H1 (cell line): ENCODE measurements at regions not wholly inside any gene's neighbourhood (a gene's known extent, or its start where the extent isn't known, plus 50 kb on each side); places are given as distances from the start of the nearest gene placed in this dataset.
A peak's percentile ranks its signal among the peaks of the same experiment; 100 is the strongest.

ENCODE experiments used
- BCL11A ChIP-seq, 2 experiments: IDR thresholded peaks; one replicate each; pipeline ENCODE4 v1.6.1; 2011; ENCODE audit warnings: low read depth in 2 of 2, low read length in 2 of 2, mild to moderate bottlenecking in 2 of 2
- CTCF ChIP-seq, 3 experiments: IDR thresholded peaks; 1 replicate in 2 of 3; 2 replicates in 1 of 3; pipeline versions ENCODE4 v1.5.1 to v1.6.1; 2011; ENCODE audit warnings: low read length in 3 of 3, mild to moderate bottlenecking in 3 of 3, inconsistent platforms in 2 of 3, low read depth in 1 of 3, moderate library complexity in 1 of 3; ENCODE audit not compliant: insufficient read depth in 1 of 3; ENCODE audit errors: control extremely low read depth in 1 of 3

- peak; percentile 52 to 59 (median 55) for TF ChIP-seq CTCF (IDR thresholded peaks at IDR 0.05; ENCODE audit: control extremely low read depth in 1 of 3, insufficient read depth in 1 of 3, low read depth in 1 of 3, low read length in 3 of 3)
- no peak for TF ChIP-seq BCL11A (IDR thresholded peaks at IDR 0.05; ENCODE audit: low read depth in 2 of 2, low read length in 2 of 2)
Observed at GRCh38 chr6:166853371-166854325, 102.7 kb downstream of the RNASET2 start.
